T-helper 2 cell (primary cell): ENCODE measurements at regions not wholly inside any gene's neighbourhood (a gene's known extent, or its start where the extent isn't known, plus 50 kb on each side); places are given as distances from the start of the nearest gene placed in this dataset.

Experiments
- DNase-seq, 5 experiments: peaks; one replicate each; pipeline versions ENCODE4 v3.0.0 to v3.0.0-alpha.2; 2012 to 2022

GRCh38 chr4:8710946-8711345 is 118.4 kb downstream of the CPZ start:
- DNase-seq = no peak

- DNase-seq = no peak
Measured at GRCh38 chr4:8710416-8710815, 117.9 kb downstream of the CPZ start.

DNA sequence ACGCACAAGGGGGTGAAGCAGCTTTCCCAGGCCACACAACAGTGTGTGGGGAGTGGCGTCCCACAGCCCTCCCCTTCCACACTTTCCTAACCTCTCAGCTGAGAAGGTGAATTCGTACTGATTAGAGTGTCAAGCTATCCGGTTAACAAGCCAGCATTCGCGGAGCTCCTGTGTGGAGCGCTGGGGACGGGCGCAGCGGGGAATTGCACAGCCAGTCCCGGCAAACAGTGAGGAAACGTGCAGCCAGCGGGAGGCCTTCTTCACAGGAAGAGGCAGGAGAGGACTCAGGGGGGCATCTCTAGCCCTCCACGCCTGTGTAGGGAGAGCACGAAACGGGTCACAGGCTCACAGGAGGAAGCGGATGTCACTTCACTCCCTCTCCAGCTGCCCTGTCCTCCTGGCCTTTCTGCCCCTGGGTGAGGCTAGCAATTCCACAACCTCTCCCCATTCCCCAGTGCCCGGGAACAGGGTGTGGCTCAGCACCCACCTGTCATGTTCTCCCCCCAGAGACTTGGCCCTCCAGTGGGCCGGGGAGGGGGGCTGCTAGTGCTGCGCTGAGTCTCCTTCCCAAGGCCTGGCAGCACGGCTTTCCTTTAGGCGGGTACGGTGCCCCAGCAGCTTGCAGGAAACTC is 117.3 kb downstream of the CPZ start:
- DNase-seq = no peak

DNA sequence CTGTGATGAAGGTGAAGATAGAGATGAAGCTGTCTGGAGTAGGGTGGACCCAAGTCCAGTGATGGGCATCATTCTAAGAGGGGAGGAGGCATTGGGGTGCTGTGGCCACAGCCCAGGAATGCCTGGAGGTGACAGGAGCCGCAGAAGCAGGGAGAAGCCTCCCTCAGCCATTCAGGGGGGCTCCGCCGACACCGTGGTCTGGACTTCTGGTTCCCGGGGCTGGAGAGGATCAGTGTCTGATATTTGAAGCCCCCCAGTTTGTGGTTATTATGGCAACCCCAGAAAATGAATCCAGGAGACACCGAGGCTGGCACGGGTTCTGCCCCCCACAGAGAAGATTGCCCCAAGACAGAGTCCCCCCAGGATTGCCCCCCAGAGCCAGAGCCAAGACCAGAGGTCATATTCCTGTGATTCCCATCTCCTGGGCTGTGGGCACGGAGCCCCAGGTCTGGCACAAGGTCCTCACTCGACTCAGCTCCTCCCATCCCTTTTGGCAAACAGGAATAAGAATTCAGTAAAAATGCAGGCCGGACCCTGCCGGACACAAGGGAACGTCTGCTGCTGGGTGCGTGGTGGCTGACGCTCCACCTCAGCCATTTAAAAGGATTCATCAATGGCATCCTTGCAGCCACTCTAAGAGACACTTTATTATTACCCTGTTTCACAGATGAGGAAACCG is 116.6 kb downstream of the CPZ start:
- no peak for DNase-seq

DNA sequence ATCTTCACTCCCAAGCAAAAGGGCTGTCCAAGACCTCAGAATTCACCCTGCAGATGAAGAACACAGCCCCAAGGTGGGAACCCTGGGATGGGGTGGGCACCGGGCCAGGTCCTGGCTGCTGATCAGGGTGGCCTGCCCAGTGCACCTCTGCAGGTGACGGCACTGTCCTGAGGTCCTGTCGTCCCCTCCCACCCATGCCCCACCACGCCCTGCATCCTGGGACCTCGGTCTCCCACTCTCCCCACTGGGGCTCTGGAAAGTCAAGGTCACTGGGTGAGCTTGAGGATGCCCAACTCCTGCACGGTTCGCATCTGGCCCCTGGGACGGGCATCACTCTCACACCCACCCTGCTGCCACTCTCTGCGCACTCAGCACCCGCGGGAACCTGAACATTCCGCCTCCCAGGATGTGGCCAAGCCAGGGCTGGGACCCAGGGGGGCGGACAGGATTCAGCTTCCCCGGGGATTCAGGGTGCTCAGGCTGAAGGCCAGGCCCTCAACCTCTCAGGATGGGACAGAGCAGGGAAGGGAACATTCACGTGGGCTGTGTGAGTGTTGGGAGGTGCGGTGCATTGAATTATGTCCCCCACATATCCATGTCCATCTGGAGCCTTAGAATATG is 115.9 kb downstream of the CPZ start:
- no peak for DNase-seq

- DNase-seq = no peak
Measured at GRCh38 chr4:8707045-8707781, 114.6 kb downstream of the CPZ start.

DNA sequence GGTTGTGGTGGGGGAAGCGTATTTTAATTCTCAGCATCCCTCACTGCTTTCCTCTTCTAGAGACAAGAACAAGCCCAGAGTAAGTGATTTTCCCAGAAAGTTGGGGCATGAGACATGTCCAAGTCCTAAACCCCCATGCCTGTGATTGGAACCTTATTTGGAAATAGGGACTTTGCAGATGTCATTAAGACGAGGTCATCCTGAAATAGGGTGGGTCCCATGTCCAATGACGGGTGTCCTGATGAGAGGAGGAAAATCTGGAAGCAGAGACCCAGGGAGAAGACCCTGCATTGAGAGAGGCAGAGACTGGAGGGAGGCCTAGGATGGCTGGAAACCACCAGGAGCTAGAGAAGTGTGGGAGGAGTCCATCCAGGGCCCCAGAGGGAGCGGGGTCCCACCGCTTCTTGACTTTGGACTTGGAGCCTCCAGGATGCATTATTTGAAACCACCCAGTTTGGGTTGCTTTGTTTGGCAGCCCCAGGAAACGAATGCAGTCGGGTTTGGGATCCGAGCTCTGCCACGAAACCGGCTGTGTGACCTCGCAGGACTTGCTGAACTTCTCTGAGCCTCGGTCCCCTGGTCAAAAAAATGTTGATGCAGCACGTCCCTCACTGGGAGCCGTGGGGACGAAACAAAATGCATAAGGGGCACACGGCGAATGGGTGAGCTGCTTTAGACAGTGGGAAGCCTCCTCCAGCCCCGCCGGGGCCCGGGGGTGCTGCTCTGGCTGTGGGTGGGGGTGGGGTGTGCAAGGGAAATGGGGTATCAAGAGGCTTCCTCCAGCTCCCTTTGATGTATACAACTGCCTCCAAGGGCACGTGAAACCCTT is 113.9 kb downstream of the CPZ start:
- no peak for DNase-seq

GRCh38 chr4:8705161-8706145 is 112.9 kb downstream of the CPZ start:
- no peak for DNase-seq

GRCh38 chr4:8704632-8705031 is 112.1 kb downstream of the CPZ start:
- DNase-seq = no peak

GRCh38 chr4:8703857-8704495 is 111.4 kb downstream of the CPZ start:
- DNase-seq = no peak

- DNase-seq = no peak
Measured at GRCh38 chr4:8703401-8703696, 110.8 kb downstream of the CPZ start.

- no peak for DNase-seq
Measured at GRCh38 chr4:8702516-8703400, 110.2 kb downstream of the CPZ start.

GRCh38 chr4:8702020-8702495 is 109.5 kb downstream of the CPZ start:
- DNase-seq = no peak

GRCh38 chr4:8701126-8702019 is 108.8 kb downstream of the CPZ start:
- DNase-seq = no peak

GRCh38 chr4:8700531-8700930 is 108.0 kb downstream of the CPZ start:
- no peak for DNase-seq

DNA sequence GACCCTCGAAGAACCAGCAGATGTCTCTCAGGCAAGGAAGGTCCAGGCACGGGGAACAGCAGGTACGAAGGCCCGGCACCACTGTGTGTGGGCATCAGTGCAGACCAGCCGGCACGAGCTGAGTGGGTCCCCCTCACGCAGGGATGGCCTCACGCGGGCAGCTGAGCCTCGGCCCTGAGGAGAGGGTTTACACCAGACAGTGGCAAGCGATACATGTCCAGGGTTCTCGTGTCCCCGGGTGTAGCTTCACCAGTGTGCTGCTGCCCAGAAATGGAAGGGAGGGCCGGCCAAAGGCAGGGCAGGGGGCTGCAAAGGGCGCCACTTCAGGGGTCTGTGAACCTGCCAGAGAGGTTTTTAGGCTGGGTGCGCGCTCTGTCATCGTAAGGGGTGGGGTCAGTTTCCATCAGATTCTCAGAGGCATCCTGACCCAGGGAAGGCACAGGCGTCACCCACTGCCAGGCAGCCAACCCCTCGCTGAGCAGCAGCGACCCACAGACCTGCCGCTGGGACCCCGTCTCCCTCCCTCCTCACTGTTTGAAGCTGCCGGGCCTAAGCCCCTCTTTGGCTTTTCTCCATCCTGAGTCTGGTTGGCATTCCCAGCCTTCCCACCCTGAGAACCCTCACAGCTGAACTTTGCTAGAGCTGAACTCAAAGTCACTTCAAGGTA is 107.0 kb downstream of the CPZ start:
- no peak for DNase-seq

GRCh38 chr4:8699063-8699385 is 106.5 kb downstream of the CPZ start:
- no peak for DNase-seq

DNA sequence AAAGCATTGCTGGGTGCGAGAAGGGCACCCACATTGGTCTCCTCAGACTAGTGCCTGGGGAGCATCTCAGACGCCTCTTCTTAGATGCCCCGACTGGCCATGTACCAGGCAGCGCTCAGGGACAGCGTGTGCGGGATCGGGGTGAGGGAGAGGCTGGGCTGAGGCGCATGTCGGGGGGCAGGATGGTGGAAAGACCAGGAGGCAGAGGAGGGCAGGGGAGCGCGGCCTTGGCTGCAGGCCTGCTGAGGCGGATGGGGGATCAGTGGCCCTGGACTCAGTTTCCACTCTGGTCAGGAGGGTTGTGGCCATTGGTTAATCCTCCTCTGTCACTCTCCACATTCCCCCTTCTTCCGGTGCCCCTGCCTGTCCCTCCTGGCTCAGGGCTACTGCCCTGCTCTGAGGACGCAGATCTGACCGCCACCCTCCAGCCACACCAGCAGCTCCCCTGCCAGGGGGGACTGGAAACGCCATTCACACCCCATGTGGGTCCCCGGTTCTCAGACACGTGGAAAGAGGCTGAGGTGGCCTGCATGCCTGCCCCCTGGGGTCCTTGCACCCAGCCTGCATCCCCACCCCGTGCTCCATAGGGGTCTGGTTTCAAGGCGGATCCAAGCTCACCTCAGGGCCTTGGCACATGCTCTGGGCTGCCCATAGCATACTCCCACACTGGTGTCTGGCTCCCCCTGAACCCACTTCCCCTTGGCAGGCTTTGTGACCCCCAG is 105.9 kb downstream of the CPZ start:
- no peak for DNase-seq
